PC-9 (cell line): ENCODE measurements at regions not wholly inside any gene's neighbourhood (a gene's known extent, or its start where the extent isn't known, plus 50 kb on each side); places are given as distances from the start of the nearest gene placed in this dataset.

Experiments
- CTCF ChIP-seq: fragments of 200-600 bp; sonication (generic); conservative IDR thresholded peaks from 2 replicates; pipeline ENCODE4 v1.6.1; 2017; ENCODE audit warnings: mixed run types, antibody characterized with exemption, mild to moderate bottlenecking, moderate library complexity
- EZH2 ChIP-seq: fragments of 200-600 bp; sonication (generic); IDR thresholded peaks from 2 replicates; pipeline ENCODE4 v1.8.0; 2017; ENCODE audit warnings: antibody characterized with exemption, low read depth

- TF ChIP-seq CTCF (no peak), EZH2 (no peak)
Observed at GRCh38 chr1:30250984-30251850, 472.2 kb downstream of the MATN1 start.
